Stimulated activated CD8-positive, alpha-beta memory T cell treated with anti-CD3 and anti-CD28 coated beads, Interleukin-2, amount 100 ng/mL, for 1 hour (primary cell): ENCODE measurements at regions not wholly inside any gene's neighbourhood (a gene's known extent, or its start where the extent isn't known, plus 50 kb on each side); places are given as distances from the start of the nearest gene placed in this dataset.

Source experiments
- DNase-seq, 2 donors: peaks; one replicate each; pipeline ENCODE4 v3.0.0-alpha.2; 2020; ENCODE audit warnings: low read depth in 2 of 2

DNA sequence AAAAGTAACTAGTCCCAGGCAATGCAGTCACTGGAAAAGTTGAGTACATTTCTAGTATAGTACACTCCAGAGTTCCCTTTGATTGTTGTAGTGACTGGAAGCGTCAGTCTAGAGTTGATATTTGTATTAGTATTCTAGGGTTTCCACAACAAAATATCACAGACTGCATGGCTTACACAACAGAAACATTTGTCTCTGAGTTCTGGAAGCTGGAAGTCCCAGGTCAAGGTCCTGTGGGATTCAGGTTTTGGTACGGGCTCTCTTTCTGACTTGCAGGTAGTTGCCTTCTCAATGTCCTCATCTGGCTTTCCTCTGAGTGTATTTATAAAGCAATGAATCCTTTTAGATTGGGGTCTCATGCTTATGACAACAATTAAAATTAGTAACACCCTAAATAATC lies 1119.1 kb upstream of the PHF14 start:
- no peak for DNase-seq

DNA sequence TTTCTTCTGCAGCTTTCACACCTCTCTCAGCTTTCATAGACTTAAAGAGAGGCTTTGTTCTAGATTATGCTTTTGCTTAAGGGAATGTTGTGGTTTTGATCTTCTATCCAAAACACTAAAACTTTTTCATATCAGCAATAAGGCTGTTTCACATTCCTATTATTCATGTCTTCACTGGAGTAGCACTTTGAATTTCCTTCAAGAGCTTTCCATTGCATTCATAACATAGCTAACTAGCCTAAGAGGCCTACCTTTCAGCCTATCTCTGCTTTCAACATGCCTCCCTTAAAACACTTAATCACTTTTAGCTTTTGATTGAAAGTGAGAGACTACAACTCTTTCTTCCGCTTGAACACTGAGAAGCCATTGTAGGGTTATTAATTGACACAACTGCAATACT lies 1117.0 kb upstream of the PHF14 start:
- DNase-seq, result no peak

DNA sequence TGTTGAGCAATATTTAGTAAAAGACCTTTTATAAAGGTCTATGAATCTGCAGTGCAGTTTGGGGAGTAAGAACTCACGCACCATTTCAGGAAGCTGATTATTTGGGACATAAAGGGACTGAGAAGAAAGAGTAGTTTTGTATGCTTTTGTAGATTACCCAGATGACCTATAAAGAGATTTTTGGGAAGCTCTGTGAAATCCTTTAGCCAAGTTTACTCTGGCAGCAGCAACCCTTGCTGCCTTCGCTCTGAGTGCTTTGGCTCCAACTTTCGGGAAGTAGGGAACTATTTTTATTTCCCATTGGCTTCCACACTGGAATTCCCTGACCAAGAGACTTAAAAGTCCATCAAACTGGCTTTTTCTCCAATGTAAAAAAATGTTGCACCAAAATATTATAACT lies 1110.1 kb upstream of the PHF14 start:
- no peak for DNase-seq

DNA sequence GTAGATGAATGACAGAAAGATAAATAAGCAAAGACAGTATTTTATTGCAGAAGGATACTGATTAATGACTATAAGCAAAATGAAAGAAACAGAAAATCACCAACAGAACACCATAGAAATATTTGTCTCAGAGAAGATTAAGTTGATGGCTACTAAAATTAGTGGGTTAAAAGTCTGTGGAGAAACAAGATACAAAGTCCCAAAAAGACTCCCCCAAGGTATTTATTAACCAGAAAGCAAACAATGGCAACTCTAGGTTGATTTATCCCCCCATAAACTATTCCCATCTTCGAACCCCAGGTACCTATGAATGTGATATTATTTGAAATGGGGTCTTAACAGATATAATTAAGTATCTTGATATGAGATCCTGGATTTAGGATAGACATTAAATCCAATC lies 1104.5 kb upstream of the PHF14 start:
- DNase-seq, result no peak

DNA sequence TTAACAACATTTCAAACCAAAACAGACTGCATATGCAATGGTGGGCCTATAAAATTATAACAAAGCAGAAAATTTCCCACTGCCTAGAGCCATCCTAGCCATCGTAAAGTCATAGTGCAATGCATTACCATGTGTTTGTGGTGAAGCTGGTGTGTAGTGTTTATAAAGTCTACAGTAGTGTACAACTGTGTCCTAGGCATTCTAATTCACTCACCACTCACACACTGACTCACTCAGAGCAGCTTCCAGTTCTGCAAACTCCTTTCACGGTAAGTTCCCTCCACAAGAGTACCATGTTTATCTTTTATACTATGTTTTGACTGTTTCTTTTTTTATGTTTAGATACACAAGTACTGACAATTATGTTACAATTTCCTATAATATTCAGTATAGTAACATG lies 1104.1 kb upstream of the PHF14 start:
- DNase-seq, result no peak

DNA sequence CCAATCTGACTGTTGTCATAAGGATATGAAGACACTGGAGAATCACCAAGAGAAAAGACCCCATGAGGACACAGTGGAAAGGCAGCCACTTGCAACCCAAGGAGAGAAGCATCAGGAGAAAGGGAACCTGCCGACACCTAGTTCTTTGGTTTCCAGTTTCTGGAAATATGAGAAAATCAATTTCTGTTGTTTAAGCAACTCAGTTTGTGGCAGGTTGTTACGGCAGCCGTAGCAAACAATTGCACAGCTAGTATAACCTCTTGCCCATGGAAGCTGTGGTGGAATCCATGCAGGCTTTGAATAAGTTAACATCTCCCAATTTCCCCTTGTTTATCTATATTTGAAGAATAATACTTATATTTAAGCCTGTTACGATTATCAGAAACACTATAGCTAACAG lies 1103.0 kb upstream of the PHF14 start:
- no peak for DNase-seq

DNA sequence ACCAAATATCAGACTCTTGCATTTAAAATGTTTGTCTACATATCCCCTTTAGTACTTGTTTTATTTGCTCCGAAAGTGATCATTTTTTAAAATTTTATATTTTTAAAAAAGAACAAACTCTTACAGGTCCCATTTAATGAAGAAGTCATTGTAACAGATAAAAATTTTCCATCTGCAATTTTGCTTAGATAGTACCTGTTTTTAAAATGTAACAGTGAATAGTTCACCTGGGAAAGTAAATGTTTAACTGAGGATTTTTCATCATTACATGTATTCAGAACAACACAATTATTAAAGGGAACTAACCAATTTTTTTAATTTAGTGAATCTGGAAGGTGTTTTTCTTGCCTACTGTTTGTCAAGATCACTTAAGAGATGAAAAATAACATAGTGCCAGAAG lies 1099.5 kb upstream of the PHF14 start:
- DNase-seq, result no peak

DNA sequence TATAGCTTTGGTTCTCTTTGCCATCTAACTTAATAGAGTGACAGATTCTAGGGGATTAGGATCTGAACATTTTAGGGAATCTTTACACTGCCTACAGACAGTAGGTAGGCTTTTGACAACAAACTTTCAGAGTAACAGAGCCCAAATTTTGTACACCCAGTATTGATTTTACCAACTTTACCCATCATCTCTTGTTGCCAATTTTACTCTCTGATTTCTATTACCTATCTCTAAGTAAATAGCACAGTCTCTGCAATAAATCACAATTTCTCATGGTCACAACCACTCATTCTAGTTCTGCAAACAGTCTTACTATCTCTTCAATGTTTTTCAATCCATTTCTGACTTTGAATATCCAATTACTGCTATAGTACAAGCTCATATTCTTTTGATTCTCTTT lies 1097.6 kb upstream of the PHF14 start:
- no peak for DNase-seq

DNA sequence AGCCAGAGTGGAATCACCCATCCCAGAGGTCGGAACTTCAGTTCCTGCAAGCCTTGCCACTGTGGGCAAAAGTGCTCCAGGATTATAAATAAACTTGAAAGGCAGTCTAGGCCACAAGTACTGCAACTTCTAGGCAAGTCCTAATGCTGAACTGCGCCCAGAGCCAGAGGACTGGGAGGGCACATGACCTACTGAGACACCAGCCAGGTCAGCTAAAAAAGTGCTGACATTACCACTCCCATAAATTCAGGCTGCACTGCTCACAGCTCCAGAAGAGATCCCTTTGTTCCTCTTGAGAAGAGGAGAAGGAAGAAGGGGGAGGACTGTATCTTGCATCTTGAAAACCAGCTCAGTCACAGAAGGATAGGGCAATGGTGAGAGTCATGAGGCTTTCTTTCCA lies 1084.1 kb upstream of the PHF14 start:
- no peak for DNase-seq

DNA sequence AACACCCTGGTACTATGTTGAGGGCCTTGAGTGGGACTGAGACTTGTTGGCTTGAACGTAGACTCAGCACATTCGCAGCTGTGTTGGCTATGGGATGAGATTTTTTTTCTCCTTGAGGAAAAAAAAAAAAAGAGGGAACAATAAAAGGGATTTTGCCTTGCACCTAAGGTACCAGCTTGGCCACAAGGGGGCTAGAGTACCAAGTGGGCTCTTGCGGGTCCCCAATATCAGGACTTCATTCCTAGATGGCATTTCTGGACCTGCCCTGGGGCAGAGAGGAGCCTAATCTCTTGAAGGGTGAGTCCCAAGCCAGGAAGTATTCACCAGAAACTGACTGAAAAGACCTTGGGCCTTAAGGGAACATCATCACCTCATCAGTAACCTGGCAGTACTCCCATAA lies 1083.6 kb upstream of the PHF14 start:
- DNase-seq, result no peak

DNA sequence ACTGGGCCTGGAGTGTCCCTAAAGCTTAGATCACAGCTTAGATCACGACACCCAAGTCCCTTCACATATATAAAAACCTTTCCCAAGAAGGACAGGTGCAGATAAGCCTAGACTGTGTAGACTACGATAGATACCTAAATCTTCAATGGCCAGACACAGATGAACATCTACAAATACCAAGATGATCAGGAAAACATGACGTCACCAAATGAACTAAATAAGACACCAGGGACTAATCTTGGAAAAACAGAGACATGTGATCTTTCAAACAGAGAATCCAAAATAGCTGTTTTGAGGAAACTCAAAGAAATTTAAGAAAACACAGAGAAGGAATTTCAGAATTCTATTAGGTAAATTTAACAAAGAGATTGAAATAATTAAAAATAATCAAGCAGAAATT lies 1082.6 kb upstream of the PHF14 start:
- no peak for DNase-seq

DNA sequence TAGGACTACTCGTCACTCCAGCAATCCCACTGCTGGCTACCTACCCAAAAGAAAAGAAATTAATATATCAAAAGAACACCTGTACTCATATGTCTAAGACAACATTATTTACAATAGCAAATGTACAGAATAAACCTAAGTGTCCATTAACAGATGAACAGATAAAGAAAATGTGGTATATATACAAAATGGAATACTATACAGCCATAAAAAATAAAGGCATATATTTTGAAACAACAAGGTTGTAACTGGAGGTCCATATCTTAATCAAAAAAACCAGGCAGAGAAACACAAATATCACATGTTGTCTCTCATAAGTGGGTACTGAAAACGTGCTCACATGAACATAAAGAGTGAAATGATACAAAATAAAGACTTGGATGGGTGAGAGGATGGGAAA lies 1073.3 kb upstream of the PHF14 start:
- no peak for DNase-seq

DNA sequence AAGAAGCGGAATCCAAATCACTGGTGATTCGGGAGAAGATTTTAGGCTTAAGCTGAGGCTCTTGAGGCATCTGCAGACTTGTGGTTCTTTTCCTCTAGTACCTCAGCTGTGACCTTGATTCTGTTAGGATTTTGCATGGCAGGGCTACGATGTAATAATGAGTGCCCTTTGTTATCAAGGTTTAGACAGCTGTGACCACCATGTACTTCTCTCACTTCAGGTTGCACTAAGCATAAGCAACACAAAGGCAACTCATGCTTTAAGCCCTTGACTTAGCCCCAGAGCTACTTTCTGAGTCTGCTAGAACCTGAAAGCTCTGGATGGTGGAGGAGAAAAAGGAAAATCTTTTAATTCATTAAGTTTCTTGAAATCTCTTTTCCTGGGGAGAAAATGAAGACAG lies 1052.3 kb upstream of the PHF14 start:
- no peak for DNase-seq

DNA sequence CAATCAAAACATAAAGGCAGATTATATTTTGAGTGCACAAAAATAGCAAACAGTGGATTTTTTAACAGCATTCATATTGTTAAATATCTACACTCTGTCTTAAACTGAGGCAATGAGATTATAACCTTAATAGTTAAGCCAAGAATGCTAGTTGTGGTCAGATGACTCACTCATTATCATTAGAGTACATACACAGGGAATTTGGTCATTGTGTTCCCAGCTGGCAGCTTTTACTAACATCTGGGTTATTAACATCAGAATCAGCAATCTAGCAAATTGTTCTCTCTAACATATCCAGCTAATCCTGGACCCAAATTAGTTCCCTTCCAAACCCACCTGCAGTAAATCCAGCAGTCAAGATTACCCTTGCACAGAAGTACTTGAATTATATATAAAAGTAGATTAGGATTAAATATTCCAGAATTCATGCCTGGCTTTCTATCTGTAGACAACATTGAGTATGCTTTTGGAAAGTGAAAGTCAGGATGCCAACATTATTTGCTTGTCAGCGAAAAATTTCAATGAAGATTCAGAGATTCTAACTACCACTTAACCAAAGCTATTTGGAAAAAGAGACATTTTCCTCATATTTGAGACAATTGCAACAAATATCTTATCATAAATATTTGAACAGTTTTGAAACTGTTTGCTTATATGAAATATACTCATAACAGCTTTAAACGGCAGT lies 1035.6 kb upstream of the PHF14 start:
- no peak for DNase-seq

DNA sequence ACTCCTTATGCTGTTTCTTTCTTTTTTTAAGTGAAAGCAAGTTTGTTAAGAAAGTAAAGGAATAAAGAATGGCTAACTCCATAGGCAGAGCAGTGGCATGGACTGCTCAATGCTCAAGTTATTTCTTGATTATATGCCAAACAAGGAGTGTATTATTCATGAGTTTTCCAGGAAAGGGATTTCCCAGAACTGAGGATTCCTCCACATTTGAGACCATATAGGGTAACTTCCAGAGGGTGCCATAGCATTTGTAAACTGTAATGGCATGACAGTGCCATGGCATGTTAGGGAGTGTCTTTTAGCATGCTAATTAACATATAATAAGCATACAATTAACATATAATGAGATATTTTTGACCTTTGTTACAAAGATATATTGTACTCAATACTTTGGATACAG lies 1034.5 kb upstream of the PHF14 start:
- no peak for DNase-seq

DNA sequence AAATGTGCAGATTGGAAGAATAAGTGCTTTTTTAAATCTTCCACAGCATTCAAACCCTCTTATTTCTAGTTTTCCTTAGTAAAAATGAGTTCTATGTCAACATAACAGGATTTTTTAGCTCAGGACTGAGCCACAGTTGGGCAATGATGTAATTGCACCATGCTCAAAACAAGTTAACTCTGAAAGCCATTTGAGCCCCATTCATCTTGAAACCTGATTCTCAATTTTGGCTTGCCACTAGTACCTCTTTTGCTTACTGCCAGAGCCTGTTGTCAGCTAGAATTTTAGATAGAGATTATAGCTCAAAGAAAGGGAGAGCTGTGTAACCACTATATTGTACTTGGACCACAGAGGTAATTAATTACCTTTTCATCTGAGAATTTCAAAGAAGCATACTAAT lies 1028.5 kb upstream of the PHF14 start:
- DNase-seq, result no peak

DNA sequence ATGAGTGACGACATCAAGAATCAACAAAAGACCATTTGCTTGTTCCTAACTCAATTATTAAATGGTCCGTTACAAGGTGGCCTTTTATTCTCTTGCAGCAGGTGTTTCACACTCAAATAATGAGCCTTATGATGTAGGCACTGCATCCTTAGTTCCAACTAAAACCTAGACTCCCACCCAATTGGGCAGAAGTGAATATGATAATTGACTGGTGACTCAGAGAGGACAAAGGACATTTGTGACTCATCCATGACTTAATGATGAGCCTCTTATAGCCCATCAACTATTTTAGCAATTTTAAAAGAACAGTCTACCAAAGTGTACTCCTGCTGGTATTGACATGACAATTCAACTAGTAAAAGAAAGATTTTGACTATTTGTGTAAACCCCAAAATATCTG lies 1027.8 kb upstream of the PHF14 start:
- DNase-seq, result no peak

DNA sequence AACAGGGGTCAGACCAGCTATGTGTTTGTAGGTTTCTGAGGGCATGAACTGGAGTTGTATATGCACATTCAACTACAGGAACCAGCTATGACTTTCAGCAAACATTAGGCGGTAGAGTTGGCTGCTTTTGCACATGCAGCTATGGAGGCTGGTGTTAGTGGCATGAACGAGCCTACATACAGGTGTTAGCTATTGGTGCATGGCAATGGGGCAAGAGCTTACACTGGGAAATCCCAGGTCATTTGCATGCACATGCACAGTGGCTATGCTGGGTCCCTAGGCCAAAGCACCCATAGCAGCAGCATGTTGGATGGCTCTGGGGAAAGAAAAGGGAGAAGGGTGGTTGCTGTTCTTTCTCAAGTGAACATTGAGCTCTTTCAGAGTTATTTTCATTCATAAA lies 1018.5 kb upstream of the PHF14 start:
- no peak for DNase-seq

DNA sequence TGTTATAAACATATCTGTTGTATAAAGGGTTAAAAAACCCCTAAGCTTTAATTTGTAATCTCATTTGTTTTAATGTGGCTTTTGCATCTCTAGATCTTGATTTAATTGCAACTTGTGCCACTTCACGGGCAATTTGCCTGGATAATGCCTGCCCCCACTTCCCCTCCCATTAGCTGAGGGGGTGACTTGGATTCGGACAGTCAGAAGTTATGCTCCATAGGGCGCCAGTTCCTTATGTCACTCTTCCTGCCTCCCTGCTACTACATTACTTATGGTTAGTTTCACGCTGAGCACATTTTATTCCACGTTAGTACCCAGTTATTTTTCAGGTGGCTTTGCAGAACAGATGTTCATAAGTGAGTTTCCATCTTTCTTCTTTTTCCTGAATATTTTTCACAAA lies 1015.2 kb upstream of the PHF14 start:
- DNase-seq, result no peak

DNA sequence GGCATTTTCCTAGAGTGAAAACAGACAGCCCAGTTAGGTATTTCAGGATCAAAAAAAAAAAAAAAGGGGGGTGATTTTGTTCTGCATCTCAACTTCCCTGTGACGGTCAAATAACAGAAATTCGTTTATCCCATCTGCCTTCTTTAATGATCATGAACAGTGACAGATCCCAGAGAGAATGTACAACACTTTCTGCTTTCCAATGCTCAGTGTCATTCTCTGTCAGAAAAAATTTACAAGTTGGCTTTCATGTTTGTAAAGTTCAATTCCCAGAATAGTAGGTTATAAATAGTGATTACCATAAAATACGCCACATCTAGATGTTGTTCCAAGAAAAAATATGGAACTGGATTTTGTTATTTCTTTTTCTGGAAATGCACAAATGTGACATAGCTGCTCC lies 1013.2 kb upstream of the PHF14 start:
- no peak for DNase-seq

DNA sequence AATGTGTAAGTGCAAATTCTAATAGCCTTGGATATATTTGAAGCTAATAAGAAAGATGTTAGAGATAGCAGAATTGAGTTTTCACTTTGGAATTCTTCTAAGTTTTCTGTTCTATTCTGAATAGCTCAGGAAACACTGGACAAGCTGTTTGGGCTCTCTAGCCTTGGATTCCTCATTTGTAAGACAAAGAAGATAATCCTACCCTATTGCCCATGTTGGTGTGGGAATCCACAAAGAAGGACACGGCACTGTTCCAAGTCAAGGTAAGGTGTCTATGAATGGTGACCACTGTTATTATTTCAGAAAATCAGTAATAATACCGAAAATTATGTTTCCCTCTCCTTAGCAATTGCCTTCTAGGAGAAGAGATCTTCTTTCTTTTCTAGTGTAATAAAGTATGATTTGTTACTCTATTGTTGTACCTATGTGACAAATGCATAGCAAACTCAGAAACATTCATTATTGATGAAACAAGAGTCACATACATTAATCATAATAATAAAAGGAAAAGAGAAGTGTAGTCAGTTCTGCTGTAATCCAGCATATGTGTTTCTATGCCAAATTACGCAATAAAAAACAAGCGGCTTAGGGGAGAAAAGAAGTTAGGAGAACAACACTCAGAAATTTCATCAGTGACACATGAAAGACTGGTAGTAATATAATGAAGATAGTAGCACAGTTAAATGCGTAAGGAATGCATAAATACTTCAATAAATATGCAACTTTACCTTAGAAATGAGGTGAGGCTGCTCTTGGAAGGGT lies 1012.3 kb upstream of the PHF14 start:
- no peak for DNase-seq

DNA sequence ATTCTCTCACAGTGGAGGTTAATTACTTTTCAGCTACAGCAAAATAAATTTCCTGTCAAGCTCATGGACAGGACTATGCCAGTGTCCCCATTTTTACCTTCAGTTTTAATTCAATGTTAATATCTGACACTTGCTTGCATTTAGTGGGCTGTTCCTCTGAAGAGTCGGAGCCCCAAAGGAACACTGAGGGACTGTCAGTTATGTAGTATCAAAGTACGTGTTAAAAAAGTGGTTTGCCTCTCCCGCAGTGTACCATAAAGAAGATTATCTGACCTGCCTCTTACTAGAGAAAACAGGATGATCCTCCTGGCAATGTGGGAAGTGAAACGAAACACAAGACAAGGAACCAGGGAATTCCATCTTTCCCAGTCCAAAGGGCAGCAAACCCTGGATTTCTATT lies 1010.9 kb upstream of the PHF14 start:
- no peak for DNase-seq

DNA sequence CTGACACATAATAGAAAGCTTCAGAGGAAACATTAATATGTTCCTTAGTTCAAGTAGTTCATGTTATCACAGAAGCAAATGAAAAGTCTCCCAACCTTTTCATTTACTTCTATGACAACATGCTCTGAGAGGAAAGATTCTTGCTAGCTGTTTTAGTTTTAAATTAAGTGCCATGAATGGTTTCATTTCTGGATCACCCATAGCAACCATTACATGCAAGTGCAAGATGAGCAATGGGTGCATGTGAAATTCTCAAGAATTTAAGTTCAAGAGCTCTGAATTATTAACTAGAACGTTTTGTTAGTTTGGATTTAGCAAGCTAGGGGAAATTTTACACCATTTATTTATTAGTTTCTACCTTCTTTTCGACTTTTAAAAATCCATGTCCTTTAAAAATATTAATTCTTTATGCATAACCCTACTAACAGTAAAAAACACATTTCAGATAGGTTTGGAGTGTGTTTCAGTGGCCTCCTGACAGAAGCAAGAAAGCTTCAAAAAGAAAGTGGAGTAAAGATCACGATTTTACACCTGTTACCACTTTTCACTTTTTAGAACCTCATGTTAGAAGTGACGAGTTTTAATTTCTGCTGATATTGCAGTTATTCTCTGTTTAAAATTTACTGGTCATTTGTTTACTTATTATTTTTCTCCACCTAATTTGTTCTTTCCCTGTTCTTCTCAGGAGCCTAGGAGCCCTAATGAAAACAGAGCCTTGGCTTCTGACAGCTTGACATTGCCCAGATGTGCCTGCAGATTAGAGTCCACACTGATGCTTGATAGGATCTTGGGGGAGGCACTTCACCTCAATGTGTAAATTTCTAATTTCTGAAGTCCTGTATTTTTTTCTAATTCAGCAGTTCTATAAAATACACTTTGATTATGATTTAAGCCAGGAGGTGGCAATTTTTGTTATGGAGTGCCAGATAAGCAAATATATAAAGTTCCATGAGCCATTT lies 995.3 kb upstream of the PHF14 start:
- no peak for DNase-seq
